ENCODE measurements at regions not wholly inside any gene's neighbourhood (a gene's known extent, or its start where the extent isn't known, plus 50 kb on each side); places are given as distances from the start of the nearest gene placed in this dataset.
A peak's percentile ranks its signal among the peaks of the same experiment; 100 is the strongest.

GRCh38 chr1:244974550-244974949 is 110.2 kb upstream of the HNRNPU start:
- peaks cover 0 to 9% (median 3%) of the 10 kb centered on the region in 4 donors for H3K4me1 ChIP-seq
- no peaks in the 10 kb centered on the region for H3K36me3 ChIP-seq
- no peak overlapping the region for H3K27ac ChIP-seq
- no peaks in the 10 kb centered on the region for H3K9me3 ChIP-seq
- H3K27me3 ChIP-seq, result no peaks in the 10 kb centered on the region
- no peak for DNase-seq
- no peak overlapping the region for H3K4me3 ChIP-seq
- 66 to 98% (median 96%) methylated on average over 8 of the region's 8 CpGs for WGBS, 5 donors
- TF ChIP-seq, protein P1, sequence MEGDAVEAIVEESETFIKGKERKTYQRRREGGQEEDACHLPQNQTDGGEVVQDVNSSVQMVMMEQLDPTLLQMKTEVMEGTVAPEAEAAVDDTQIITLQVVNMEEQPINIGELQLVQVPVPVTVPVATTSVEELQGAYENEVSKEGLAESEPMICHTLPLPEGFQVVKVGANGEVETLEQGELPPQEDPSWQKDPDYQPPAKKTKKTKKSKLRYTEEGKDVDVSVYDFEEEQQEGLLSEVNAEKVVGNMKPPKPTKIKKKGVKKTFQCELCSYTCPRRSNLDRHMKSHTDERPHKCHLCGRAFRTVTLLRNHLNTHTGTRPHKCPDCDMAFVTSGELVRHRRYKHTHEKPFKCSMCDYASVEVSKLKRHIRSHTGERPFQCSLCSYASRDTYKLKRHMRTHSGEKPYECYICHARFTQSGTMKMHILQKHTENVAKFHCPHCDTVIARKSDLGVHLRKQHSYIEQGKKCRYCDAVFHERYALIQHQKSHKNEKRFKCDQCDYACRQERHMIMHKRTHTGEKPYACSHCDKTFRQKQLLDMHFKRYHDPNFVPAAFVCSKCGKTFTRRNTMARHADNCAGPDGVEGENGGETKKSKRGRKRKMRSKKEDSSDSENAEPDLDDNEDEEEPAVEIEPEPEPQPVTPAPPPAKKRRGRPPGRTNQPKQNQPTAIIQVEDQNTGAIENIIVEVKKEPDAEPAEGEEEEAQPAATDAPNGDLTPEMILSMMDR (IDR thresholded peaks at IDR 0.05), result no peak
- TF ChIP-seq POLR2A (IDR thresholded peaks at IDR 0.05), result no peak
- TF ChIP-seq EP300 (IDR thresholded peaks at IDR 0.05), result no peak
- no peak for TF ChIP-seq POLR2AphosphoS5 (IDR thresholded peaks at IDR 0.05)
- intact Hi-C loops (cut with DNase I; ENCODE audit: low total_unique reads), result no loop called here

GRCh38 chr1:244974106-244974505 is 109.8 kb upstream of the HNRNPU start:
- 58 to 66% (median 64%) methylated on average over 2 of the region's 2 CpGs for WGBS, 5 donors
- TF ChIP-seq EP300 (IDR thresholded peaks at IDR 0.05), result no peak
- TF ChIP-seq, protein P1 (IDR thresholded peaks at IDR 0.05), result no peak
- TF ChIP-seq POLR2A (IDR thresholded peaks at IDR 0.05), result no peak
- TF ChIP-seq POLR2AphosphoS5 (IDR thresholded peaks at IDR 0.05), result no peak
- intact Hi-C loops (cut with DNase I; ENCODE audit: low total_unique reads), result no loop called here
- no peak for DNase-seq
- no peak overlapping the region for H3K27ac ChIP-seq
- H3K36me3 ChIP-seq, result no peaks in the 10 kb centered on the region
- H3K4me1 ChIP-seq, result peaks cover 0 to 13% (median 6%) of the 10 kb centered on the region in 4 donors
- H3K27me3 ChIP-seq, result no peaks in the 10 kb centered on the region
- H3K4me3 ChIP-seq, result no peak overlapping the region
- no peaks in the 10 kb centered on the region for H3K9me3 ChIP-seq

- DNase-seq, result no peak
- TF ChIP-seq, protein P1 (IDR thresholded peaks at IDR 0.05), result no peak
- TF ChIP-seq POLR2A (IDR thresholded peaks at IDR 0.05), result no peak
- no peak for TF ChIP-seq POLR2AphosphoS5 (IDR thresholded peaks at IDR 0.05)
- TF ChIP-seq EP300 (IDR thresholded peaks at IDR 0.05), result no peak
- no peaks in the 10 kb centered on the region for H3K27me3 ChIP-seq
- intact Hi-C loops (cut with DNase I; ENCODE audit: low total_unique reads), result no loop called here
- H3K9me3 ChIP-seq, result no peaks in the 10 kb centered on the region
- peaks cover 9 to 24% (median 17%) of the 10 kb centered on the region in 4 donors for H3K4me1 ChIP-seq
- H3K36me3 ChIP-seq, result no peaks in the 10 kb centered on the region
- peak overlapping the region in 4 of 5 donors; percentile 99 to 100 (median 100) for H3K27ac ChIP-seq
- peak overlapping the region; percentile 56 to 85 (median 68) for H3K4me3 ChIP-seq
- WGBS, 5 donors, result 15 to 26% (median 21%) methylated on average over 11 of the region's 11 CpGs
Observed at GRCh38 chr1:244971552-244972216, 107.3 kb upstream of the HNRNPU start.

- no peaks in the 10 kb centered on the region for H3K36me3 ChIP-seq
- H3K27ac ChIP-seq, result peak overlapping the region; percentile 99 to 100 (median 100)
- intact Hi-C loops (cut with DNase I; ENCODE audit: low total_unique reads), result no loop called here
- TF ChIP-seq POLR2AphosphoS5 (IDR thresholded peaks at IDR 0.05) (peak in 2 of 3 donors; percentile 63), POLR2A (IDR thresholded peaks at IDR 0.05) (peak in 2 of 4 donors; percentile 34 to 44), EP300 (IDR thresholded peaks at IDR 0.05) (no peak)
- TF ChIP-seq, protein P1 (IDR thresholded peaks at IDR 0.05), result peak in 5 of 7 experiments; percentile 42 to 88 (median 66)
- H3K27me3 ChIP-seq, result no peaks in the 10 kb centered on the region
- H3K4me3 ChIP-seq, result peak overlapping the region; percentile 56 to 85 (median 68)
- DNase-seq, result peak; percentile 92 to 98
- WGBS, 5 donors, result 0 to 2% (median 0%) methylated on average over 46 to 67 of the region's 67 CpGs
- H3K4me1 ChIP-seq, result peaks cover 9 to 24% (median 17%) of the 10 kb centered on the region in 4 donors
- H3K9me3 ChIP-seq, result no peaks in the 10 kb centered on the region
Observed at GRCh38 chr1:244970744-244971551, 106.6 kb upstream of the HNRNPU start.

All from stomach (tissue), 8 donors.